GM21390 (cell line): ENCODE measurements at regions not wholly inside any gene's neighbourhood (a gene's known extent, or its start where the extent isn't known, plus 50 kb on each side); places are given as distances from the start of the nearest gene placed in this dataset.
"Not testable (repeated sequence)": the region's sequence is repeated elsewhere in the genome, so short reads cannot be mapped to it uniquely, and the experiment has no call there.

Experiments
- ATAC-seq: cut with Tn5 transposase; IDR thresholded peaks from one replicate; pipeline ENCODE4 v1.9.1; 2021; ENCODE audit not compliant: unreplicated experiment

- no peak for ATAC-seq
Measured at GRCh38 chr12:46884362-46884761, 58.6 kb upstream of the SLC38A4 start.

DNA sequence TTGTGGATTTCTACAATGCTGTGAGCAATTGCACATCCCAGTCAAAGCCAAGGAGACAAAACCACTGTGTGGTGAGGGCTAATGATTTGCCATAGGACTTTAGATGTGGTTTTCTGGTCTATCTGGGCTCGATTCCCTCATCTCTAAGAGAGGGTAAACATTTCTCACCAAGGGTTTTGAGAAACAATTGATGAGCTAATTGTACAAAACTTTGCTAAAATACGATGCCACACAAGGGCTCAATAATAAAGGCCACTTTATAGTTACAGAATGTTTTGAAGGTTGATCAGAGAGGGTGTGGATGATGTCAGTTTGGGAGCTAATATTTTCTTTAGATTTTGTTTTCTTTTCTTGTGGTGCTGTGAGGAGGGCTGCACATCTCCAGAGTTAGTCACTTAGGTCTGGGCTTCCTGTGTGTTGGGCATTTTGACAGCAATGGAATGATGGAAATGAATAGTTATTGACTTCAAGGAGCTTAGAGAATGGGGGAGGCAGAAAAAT, 60.8 kb upstream of the SLC38A4 start:
- ATAC-seq, result no peak

GRCh38 chr12:46887870-46888269, 62.1 kb upstream of the SLC38A4 start:
- ATAC-seq, result no peak

- ATAC-seq, result no peak
Measured at GRCh38 chr12:46888568-46888967, 62.8 kb upstream of the SLC38A4 start.

DNA sequence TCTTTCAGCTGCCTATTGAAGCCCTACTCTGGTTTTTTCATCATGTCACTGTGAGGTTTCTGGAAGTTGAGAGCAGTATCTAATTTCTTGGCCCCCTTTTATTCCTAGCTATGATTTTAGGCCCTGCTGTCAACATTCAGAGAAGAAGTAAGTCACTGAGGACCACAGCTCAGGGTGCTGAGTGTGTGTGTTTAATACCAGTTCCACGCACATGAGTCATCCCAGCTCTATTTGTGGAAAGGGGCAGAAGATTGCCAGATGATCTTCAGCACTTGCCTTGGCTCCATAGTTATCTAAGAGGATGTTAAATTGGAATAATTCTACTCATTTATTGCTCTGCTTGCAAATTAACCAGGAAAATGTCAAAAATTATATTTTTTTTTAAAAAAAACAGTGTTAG, 65.5 kb upstream of the SLC38A4 start:
- no peak for ATAC-seq

- ATAC-seq, result no peak
Measured at GRCh38 chr12:46892034-46892705, 66.4 kb upstream of the SLC38A4 start.

DNA sequence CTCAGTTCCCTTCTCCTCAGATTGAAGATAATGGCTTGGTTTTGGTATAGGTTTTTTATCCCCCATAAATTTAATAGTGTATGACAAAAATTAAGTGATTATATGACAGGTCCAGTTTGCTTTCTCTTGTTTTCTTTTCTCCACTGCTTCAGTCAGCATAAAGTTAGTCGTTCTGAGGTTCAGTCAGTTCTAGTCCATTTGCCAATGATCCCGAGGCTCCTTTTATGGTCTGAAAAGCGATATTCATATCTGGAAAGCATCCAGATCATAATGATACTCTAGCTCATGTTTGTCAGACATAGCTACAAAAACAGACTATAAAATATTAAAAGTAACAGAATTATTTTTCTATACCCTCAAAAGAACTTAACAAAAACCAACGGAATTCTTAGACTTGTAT, 67.1 kb upstream of the SLC38A4 start:
- no peak for ATAC-seq

GRCh38 chr12:46893434-46893833, 67.6 kb upstream of the SLC38A4 start:
- ATAC-seq, result no peak

DNA sequence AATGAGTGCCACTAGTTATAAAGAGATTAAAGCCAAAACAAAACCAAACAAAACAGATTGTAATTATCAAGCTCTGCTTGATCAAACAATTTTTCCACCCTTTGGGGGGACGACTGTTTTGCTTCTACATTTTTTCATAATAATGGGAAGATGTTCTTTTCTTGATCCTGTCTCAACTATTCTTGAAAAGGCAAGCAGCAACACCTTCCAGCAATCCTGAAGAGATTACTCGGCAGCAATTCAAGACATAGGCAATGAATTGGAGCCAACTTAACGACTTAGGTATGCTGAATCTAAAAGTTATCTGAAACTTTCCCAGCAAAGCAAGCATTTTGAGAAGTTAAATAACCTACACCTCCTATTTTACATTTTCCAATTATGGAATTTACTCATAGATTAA, 69.9 kb upstream of the SLC38A4 start:
- ATAC-seq, result no peak

DNA sequence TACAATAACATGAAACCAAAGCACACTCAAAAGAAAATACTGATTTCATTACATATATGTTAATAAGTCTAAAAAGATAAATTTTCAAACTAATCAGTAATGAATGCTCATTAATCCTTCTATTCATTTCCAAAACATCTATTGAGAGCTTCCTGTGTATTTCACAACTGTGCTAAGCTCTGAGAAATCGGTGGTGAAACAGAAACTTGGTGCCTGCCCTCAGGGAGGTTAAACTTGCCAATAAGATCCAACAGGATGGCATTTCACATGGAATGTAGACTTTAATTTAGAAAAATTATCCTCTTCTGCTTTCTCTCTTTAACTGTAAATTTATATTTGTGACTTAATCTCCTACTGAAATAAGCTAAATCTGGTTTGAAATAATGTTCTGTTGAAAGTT, 70.9 kb upstream of the SLC38A4 start:
- ATAC-seq, result no peak

DNA sequence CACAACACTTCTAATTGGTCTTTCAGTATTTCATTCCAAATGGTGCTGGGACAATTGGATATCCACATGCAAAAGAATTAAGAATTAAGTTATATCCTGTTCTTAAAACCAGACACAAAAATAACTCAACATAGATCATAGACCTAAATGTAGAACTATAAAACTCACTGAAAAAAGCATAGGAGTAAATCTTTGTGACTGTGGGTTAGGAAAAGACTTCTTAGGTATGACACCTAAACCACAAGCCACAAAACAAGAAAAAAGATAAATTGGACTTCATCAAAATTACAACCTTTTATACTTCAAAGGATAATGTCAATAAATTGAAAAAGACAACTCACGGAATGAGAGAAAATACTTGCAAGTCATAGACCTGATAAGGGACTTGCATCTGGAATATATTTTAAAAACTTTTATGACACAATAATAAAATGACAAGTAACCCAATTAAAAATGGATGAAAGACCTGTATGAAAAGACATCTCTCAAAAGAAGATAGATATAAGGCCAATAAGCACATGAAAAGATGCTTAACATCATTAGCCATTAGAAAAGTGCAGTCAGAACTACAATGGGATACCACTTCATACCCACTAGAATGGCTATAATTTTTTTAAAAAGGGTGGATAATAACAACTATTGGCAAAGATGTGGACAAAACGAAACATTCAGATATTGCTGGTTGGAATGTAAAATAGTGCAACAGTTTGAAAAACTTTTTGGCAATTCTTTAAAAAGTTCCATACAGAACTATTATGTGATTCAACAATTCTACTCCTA, 72.5 kb upstream of the SLC38A4 start:
- no peak for ATAC-seq

- ATAC-seq, result no peak
Measured at GRCh38 chr12:46898989-46899388, 73.2 kb upstream of the SLC38A4 start.

DNA sequence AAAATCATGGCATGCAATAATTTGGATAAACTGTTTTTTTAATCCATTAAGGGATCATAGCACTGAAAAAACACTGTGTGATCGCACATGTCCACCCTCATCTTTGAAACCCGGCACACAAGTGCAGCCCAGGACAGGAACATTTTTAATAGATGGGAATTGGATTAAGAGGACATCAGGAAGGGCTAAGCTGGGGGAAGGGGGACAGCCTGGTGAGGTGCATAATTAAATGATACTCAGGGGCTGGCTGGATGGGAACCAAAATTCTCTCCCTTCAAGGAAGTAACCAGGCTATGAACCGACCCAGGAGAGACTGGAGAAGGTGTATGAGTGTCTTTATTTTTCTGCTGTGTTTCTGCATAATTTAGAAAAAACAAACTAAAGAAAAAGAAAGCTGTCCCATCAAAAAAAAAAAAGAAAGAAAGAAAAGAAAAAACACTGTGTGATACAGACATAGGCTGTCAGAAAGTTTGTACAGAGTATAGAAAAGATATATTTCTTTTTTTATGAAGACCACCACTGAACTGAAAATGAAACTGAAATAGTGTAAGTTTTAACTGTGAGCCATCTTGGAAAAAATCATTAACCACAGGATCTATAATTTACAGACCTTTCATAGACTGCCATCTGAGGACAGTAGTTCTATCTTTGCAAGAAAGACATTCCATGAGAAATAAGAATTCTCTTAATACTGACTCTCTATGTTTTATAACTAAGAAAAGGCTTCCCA, 75.1 kb upstream of the SLC38A4 start:
- ATAC-seq, result no peak

DNA sequence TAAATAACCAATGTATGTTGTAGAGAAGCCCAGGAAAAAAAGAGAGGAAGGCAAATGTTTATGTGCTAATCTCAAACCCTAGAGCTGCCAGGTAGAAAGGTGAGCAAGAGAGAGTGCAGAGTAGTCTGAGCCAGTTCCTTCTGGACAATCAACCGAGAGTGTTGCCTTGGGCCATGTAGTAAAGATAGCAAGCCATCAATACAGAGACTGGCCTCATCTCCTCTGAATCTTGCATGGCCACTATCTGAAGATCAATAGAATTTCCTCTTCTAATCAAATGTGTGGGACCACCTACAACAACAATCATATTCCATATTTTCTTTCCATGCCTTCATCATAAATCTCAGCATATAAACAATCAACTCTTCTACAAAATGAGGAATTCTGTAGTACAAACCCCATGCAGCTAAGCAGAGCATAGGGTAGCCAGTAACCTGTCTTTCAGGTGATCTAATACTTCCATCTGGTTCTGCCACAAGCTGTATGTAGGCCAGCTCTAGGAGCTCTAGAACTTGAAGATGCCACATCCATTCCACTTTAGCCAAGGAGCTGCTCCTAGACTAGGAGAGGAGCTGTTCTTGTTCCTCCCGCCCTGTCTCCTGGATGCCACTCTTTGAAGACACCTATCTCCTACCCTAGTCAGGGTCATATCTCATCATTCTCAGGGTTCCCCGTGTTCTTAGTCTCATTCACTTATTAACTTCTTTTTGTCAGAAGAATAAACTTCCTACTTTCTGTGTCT, 75.8 kb upstream of the SLC38A4 start:
- ATAC-seq, result no peak

DNA sequence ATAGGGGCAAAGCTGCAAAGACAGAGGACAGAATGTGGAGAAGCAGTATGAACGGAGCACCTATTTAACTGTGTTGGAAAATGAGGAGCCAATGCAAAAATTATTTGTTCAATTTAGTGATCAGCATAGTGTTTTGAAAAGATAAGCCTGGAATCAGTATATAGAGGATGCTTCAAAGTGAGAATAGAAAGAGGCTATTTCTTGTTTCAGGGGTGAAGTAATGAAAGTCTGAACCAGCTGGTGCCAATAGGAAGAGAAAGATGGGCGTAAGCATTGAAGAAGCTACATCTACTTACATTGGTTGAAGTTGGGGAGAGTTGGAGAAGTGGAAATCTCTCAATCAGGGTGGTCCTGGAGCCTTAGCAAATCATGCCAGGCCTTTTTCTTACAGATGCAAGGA, 77.3 kb upstream of the SLC38A4 start:
- ATAC-seq, result no peak

GRCh38 chr12:46904406-46905238, 78.8 kb upstream of the SLC38A4 start:
- no peak for ATAC-seq

- ATAC-seq, result not testable (repeated sequence)
Measured at GRCh38 chr12:46905239-46905627, 79.4 kb upstream of the SLC38A4 start.

DNA sequence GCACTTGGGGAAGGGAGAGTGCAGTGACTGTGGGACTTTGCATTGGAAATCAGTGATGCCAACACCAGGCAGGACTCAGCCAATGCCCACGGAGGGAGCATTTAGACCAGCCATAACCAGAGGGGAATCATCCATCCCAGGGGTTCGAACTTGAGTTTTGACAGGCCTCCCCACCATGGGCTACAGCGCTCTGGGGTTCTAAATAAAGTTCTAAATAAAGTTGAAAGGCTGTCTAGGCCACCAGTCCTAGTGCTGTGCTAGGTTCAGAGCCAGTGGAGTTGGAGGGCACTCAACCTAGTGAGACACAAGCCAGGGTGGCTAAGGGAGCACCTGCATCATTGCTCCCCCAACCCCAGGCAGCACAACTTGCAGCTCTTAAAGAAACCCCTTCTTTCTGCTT, 82.0 kb upstream of the SLC38A4 start:
- ATAC-seq, result no peak

GRCh38 chr12:46908236-46908935, 82.6 kb upstream of the SLC38A4 start:
- ATAC-seq, result no peak
